HepG2 (cell line): ENCODE measurements at regions not wholly inside any gene's neighbourhood (a gene's known extent, or its start where the extent isn't known, plus 50 kb on each side); places are given as distances from the start of the nearest gene placed in this dataset.

Experiments used
- ATF7 ChIP-seq, 2 experiments: fragments of 450-650 bp in 1 of 2; sonication (generic) in 1 of 2; formaldehyde crosslinking in 1 of 2; IDR thresholded peaks; 2 replicates each; pipeline versions ENCODE4 v1.4.0 to v1.6.1; 2016 to 2020; ENCODE audit warnings: antibody characterized with exemption in 1 of 2, mild to moderate bottlenecking in 1 of 2, missing genetic modification reagents in 1 of 2
- FOXC1 ChIP-seq: sonication (generic); formaldehyde crosslinking; IDR thresholded peaks from 2 replicates; pipeline ENCODE4 v1.8.0; 2022; ENCODE audit warnings: mild to moderate bottlenecking, missing genetic modification reagents, borderline replicate concordance
- NFRKB ChIP-seq: fragments of 450-650 bp; IDR thresholded peaks from 2 replicates; pipeline ENCODE4 v1.6.1; 2017
- PPARG ChIP-seq: conservative IDR thresholded peaks from 2 replicates; pipeline ENCODE4 v1.6.1; 2016; ENCODE audit warnings: missing biosample characterization, missing genetic modification reagents
- PRMT3 ChIP-seq: sonication (generic); formaldehyde crosslinking; IDR thresholded peaks from 2 replicates; pipeline ENCODE4 v1.8.1; 2022; ENCODE audit warnings: low read depth, mild to moderate bottlenecking, moderate library complexity, missing genetic modification reagents, borderline replicate concordance
- TBP ChIP-seq: sonication (generic); formaldehyde crosslinking; IDR thresholded peaks from 2 replicates; pipeline ENCODE4 v1.5.0; 2020; ENCODE audit warnings: missing genetic modification reagents
- ZNF207 ChIP-seq: fragments of 450-650 bp; IDR thresholded peaks from 2 replicates; pipeline ENCODE4 v1.6.1; 2016; ENCODE audit warnings: antibody characterized with exemption, borderline replicate concordance
- ZNF274 ChIP-seq: sonication (generic); formaldehyde crosslinking; IDR thresholded peaks from 2 replicates; pipeline ENCODE4 v1.5.1; 2020; ENCODE audit warnings: mild to moderate bottlenecking, missing genetic modification reagents
- ZNF331 ChIP-seq: sonication (generic); formaldehyde crosslinking; IDR thresholded peaks from 2 replicates; pipeline ENCODE4 v1.4.0; 2020; ENCODE audit warnings: missing genetic modification reagents
- TF ChIP-seq, protein P1 (sequence below): IDR thresholded peaks from 2 replicates; pipeline ENCODE4 v1.6.1; 2012; ENCODE audit warnings: inconsistent platforms
- TF ChIP-seq, protein P2 (sequence below): sonication (generic); formaldehyde crosslinking; IDR thresholded peaks from 2 replicates; pipeline ENCODE4 v1.5.0; 2020; ENCODE audit warnings: mild to moderate bottlenecking, missing genetic modification reagents, moderate library complexity
- TF ChIP-seq, protein P3 (sequence below): sonication (generic); formaldehyde crosslinking; IDR thresholded peaks from 2 replicates; pipeline ENCODE4 v1.4.0; 2020; ENCODE audit warnings: missing genetic modification reagents
- TF ChIP-seq, protein P4 (sequence below), 2 experiments: IDR thresholded peaks; 2 replicates each; pipeline ENCODE4 v1.6.1; 2011 to 2012; ENCODE audit warnings: low read length in 2 of 2, borderline replicate concordance in 1 of 2, low read depth in 1 of 2, mild to moderate bottlenecking in 1 of 2, moderate library complexity in 1 of 2

DNA sequence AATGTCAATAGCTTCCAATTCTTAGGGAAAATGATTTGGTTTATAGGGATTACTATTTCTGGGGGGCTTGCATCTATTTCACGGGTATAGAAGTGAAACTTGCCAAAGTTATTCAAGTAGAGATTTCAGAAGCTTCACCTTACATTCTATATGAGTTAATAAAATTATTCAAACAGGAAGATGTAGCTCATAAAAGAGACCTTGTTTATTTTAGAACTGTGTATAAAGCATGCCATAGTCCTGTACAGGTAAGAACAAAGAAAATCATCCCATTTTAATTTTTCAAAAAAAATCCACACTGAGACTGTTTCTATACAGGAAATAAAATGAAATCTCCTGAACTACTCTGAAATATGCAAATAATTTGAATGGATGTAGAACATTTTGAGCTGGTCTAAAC is 834.7 kb downstream of the TRHDE start:
- TF ChIP-seq, protein P1, sequence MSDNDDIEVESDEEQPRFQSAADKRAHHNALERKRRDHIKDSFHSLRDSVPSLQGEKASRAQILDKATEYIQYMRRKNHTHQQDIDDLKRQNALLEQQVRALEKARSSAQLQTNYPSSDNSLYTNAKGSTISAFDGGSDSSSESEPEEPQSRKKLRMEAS = no peak
- TF ChIP-seq FOXC1 (CRISPR knock-in tag) (no peak), PPARG (CRISPR knock-in tag) (no peak), PRMT3 (CRISPR knock-in tag) (no peak), ZNF274 (no peak), TBP (CRISPR knock-in tag) (no peak), NFRKB (no peak), ZNF207 (no peak), ZNF331 (CRISPR knock-in tag) (no peak), ATF7 (IDR thresholded peaks at IDR 0.05) (no peak), ATF7 (CRISPR knock-in tag; IDR thresholded peaks at IDR 0.05) (no peak)
- TF ChIP-seq, protein P2, sequence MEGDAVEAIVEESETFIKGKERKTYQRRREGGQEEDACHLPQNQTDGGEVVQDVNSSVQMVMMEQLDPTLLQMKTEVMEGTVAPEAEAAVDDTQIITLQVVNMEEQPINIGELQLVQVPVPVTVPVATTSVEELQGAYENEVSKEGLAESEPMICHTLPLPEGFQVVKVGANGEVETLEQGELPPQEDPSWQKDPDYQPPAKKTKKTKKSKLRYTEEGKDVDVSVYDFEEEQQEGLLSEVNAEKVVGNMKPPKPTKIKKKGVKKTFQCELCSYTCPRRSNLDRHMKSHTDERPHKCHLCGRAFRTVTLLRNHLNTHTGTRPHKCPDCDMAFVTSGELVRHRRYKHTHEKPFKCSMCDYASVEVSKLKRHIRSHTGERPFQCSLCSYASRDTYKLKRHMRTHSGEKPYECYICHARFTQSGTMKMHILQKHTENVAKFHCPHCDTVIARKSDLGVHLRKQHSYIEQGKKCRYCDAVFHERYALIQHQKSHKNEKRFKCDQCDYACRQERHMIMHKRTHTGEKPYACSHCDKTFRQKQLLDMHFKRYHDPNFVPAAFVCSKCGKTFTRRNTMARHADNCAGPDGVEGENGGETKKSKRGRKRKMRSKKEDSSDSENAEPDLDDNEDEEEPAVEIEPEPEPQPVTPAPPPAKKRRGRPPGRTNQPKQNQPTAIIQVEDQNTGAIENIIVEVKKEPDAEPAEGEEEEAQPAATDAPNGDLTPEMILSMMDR (CRISPR knock-in tag) = no peak
- TF ChIP-seq, protein P3, sequence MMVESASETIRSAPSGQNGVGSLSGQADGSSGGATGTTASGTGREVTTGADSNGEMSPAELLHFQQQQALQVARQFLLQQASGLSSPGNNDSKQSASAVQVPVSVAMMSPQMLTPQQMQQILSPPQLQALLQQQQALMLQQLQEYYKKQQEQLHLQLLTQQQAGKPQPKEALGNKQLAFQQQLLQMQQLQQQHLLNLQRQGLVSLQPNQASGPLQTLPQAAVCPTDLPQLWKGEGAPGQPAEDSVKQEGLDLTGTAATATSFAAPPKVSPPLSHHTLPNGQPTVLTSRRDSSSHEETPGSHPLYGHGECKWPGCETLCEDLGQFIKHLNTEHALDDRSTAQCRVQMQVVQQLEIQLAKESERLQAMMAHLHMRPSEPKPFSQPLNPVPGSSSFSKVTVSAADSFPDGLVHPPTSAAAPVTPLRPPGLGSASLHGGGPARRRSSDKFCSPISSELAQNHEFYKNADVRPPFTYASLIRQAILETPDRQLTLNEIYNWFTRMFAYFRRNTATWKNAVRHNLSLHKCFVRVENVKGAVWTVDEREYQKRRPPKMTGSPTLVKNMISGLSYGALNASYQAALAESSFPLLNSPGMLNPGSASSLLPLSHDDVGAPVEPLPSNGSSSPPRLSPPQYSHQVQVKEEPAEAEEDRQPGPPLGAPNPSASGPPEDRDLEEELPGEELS (CRISPR knock-in tag) = no peak
- TF ChIP-seq, protein P4, sequence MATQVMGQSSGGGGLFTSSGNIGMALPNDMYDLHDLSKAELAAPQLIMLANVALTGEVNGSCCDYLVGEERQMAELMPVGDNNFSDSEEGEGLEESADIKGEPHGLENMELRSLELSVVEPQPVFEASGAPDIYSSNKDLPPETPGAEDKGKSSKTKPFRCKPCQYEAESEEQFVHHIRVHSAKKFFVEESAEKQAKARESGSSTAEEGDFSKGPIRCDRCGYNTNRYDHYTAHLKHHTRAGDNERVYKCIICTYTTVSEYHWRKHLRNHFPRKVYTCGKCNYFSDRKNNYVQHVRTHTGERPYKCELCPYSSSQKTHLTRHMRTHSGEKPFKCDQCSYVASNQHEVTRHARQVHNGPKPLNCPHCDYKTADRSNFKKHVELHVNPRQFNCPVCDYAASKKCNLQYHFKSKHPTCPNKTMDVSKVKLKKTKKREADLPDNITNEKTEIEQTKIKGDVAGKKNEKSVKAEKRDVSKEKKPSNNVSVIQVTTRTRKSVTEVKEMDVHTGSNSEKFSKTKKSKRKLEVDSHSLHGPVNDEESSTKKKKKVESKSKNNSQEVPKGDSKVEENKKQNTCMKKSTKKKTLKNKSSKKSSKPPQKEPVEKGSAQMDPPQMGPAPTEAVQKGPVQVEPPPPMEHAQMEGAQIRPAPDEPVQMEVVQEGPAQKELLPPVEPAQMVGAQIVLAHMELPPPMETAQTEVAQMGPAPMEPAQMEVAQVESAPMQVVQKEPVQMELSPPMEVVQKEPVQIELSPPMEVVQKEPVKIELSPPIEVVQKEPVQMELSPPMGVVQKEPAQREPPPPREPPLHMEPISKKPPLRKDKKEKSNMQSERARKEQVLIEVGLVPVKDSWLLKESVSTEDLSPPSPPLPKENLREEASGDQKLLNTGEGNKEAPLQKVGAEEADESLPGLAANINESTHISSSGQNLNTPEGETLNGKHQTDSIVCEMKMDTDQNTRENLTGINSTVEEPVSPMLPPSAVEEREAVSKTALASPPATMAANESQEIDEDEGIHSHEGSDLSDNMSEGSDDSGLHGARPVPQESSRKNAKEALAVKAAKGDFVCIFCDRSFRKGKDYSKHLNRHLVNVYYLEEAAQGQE (IDR thresholded peaks at IDR 0.05; ENCODE audit: borderline replicate concordance in 1 of 2, low read depth in 1 of 2, low read length in 2 of 2) = no peak
